ENCODE measurements at regions not wholly inside any gene's neighbourhood (a gene's known extent, or its start where the extent isn't known, plus 50 kb on each side); places are given as distances from the start of the nearest gene placed in this dataset.
"Not testable (repeated sequence)": the region's sequence is repeated elsewhere in the genome, so short reads cannot be mapped to it uniquely, and the experiment has no call there.

GRCh38 chr5:34096033-34096432 lies 53.0 kb upstream of the C1QTNF3 start:
- DNase-seq, result not testable (repeated sequence)

DNA sequence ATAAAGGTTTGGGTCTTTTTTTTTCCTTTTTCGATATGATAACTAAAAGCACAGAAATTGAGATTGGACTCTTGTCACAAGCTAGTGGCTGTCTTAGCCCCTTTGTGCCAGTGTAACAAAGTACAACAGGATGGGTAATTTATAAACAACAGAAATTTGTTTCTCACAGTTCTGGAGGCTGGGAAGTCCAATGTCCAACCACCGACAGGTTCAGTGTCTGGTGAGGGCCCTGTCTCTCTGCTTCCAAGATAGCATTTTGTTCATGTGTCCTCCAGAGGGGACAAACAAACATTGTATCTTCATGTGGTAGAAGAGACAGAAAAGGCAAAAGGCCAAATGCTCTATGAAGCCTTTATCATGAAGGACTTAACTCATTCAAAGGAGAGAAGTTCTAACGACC lies 56.9 kb upstream of the C1QTNF3 start:
- DNase-seq, result not testable (repeated sequence)

- not testable (repeated sequence) for DNase-seq
These were observed 58.6 kb upstream of the C1QTNF3 start for GRCh38 chr5:34101567-34101966.

DNA sequence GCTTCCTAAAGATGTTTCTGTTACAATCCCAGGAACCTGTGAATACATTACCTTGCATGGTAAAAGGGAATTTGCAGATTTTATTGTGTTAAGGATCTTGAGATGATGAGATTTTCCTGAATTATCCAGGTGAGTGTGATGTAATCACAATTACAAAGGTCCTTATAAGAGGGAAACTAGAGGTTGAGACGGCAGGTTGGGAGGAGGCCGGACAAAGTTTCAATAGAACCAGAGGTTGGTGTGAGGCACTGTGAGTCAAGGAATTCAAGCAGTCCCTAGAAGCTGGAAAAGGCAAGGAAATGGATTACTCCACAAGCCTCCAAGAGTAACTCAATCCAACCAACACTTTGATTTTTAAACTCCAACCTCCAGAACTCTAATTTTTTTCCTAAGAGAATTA lies 65.9 kb upstream of the C1QTNF3 start:
- DNase-seq, result not testable (repeated sequence)

DNA sequence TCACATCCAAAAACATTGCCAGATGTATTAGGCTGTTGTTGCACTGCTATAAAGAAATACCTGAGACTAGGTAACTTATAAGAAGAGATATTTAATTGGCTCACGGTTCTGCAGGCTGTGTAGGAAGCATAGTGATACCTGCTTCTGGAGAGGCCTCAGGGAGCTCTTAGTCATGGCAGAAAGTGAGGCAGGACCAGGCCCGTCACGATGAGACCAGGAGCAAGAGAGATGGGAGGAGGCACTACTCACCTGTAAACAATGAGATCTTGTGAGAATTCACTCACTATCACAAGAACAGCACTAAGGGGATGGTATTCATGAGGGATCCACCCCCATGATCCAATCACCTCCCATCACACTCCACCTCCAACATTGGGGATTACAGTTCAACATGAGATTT lies 81.3 kb upstream of the C1QTNF3 start:
- DNase-seq, result not testable (repeated sequence)

- not testable (repeated sequence) for DNase-seq
These were observed 82.3 kb upstream of the C1QTNF3 start for GRCh38 chr5:34125354-34125753.

- not testable (repeated sequence) for DNase-seq
These were observed 83.7 kb upstream of the C1QTNF3 start for GRCh38 chr5:34126741-34127140.

DNA sequence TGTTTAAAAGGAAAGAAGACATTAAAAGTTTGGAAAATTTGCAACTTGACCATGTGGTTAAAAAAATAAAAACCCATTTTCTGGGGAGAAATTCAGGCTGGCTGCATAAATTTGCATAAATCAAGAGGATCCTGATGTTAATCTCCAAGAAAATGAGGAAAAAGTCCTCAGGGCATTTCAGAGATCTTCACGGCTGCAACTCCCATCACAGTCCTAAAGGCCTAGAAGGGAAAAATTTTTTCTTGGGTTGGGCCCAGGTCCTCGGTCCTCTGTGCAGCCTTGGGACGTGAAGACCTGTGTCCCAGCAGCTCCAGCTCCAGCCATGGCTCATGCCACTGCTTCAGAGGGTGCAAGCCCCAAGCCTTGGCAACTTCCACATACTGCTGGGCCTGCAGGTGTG lies 84.8 kb upstream of the C1QTNF3 start:
- not testable (repeated sequence) for DNase-seq

DNA sequence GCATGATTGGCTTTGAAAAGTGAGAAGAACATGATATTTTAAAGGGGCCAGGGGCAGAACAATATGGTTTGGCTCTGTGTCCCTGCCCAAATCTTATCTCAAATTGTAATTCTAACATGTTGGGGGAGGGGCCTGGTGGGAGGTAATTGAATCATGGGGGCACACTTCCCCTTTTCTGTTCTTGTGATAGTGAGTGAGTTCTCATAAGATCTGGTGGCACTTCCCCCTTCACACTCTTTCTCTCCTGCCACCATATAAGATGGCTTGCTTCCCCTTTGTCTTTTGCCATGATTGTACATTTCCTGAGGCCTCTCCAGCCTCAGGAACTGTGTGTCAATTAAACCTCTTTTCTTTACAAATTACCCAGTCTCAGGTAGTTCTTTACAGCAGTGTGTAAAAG lies 85.9 kb upstream of the C1QTNF3 start:
- DNase-seq, result not testable (repeated sequence)

DNA sequence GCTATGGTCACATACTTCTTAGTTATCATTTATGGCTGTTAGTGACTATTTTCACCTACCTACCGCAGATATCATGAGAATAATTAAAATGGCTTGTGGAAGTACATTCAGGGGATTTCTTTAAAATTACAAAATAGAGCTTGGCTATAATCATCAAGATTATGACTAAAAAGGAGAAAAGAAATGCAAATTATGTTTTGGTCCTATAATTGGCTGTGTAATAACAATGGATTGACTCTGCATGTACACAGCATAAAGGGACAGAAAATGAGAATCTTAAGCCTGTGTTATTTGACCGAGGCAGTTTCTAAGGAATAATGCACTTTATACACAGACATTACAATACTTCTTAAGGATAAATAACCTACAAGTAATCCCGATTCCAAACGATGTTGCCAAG lies 112.0 kb upstream of the C1QTNF3 start:
- DNase-seq, result not testable (repeated sequence)

DNA sequence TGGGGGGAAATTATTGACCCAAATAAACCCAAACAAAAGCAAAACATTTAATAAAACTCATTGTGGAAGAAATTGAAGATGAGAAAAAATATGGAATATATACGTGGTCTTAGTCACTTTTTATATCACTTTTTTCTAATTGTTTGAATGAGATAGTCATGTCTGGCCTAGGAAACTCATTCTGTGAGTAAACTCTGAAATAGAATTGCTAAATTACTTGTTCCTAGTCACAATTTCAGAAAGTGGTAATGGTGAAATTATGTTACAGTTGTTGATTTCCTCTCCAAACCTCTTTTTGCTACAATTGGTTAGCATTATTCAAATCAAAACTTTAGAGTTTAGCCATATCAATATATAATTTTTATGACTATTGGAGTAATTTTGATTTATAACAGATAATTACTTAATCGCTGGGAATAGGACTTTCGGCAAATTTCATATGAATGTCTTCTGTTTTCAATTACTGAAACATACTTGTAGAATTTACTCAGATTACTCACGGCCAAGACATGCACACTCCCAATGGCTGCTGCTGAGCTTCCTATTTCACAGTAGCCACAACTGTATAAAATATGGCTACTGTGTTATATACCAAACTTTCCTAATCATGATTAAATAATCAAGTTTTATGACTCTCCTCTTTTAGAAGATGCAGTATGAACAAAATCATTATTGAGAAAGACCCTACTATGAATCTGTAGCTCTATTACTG lies 113.8 kb upstream of the C1QTNF3 start:
- not testable (repeated sequence) for DNase-seq

GRCh38 chr5:34160904-34161303 lies 117.9 kb upstream of the C1QTNF3 start:
- not testable (repeated sequence) for DNase-seq

GRCh38 chr5:34171398-34171797 lies 128.4 kb upstream of the C1QTNF3 start:
- DNase-seq, result not testable (repeated sequence)

DNA sequence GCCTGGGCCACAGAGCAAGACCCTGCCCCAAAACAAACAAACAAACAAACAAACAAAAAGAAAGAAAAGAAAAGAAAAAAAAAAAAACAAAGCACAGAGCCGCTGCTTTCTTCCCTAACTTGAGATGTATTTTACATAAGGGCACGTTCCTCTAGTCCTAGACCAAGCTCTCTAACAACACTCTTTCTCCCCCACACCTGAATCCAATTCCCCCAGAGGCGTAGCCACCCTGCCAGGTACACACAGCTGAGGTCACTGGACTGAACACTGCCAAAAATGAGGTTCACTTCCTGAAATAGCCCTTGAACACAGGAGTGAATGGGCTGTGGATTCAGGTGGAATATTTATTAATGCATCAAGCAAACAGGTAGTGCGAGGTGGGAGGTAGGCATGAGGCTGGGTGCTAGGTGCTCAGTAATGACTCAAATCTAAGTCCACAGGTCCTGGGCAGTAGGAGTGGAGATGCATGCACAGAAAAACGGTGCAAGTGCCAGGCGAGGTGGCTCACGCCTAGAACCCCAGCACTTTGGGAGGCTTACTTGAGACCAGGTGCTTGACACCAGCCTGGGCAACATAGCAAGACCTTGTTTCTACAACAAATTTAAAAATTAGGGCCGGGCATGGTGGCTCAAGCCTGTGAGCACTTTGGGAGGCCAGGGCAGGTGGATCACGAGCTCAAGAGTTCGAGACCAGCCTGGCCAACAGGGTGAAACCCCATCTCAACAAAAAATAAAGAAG lies 136.6 kb upstream of the C1QTNF3 start:
- DNase-seq, result not testable (repeated sequence)

DNA sequence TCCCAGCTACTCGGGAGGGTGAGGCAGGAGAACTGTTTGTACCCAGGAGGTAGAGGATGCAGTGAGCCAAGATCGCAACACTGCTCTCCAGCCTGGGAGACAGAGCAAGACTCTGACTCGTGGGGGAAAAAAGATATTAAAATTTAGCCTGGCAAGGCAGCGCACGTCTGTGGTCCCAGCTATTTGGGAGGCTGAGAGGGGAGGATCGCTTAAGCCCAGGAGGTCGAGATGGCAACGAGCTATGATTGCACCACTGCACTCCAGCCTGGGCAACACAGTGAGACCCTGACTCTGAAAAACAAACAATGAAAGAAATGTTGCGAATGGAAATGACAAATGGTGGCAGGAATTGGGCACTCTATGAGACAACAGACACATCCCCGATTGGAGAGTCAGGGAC lies 137.2 kb upstream of the C1QTNF3 start:
- not testable (repeated sequence) for DNase-seq

DNA sequence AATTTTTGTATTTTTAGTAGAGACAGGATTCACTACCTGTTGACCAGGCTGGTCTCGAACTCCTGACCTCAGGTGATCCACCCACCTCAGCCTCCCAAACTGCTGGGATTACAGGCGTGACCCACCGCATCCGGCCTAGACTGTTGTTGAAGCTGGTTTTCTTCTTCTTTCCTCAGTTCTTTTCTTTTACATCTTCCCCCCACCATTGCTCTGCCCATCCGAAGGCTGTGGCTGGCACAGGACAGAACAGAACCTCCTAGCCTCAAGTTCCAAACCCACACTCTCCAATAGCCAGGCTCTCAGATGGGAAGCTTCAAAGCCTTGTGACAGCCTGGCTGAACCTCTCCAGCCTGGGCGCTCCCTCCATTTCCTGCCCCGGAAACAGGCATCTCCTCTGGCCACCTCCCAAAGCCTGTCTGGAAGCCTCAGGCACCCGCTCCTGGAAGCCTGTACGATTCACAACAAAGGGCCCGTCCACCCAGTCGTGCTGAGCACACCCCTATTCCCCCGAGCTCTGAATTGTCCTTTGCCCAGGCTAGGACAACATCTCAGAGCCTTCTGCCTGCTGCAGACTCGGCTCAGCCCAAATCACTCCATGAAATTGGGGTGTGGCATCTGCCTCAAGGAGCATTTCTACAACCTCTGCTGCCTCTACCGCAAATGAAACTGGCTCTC lies 138.1 kb upstream of the C1QTNF3 start:
- DNase-seq, result not testable (repeated sequence)

GRCh38 chr5:34185005-34185404 lies 142.0 kb upstream of the C1QTNF3 start:
- DNase-seq, result not testable (repeated sequence)

- not testable (repeated sequence) for DNase-seq
These were observed 142.6 kb upstream of the C1QTNF3 start for GRCh38 chr5:34185572-34185971.

DNA sequence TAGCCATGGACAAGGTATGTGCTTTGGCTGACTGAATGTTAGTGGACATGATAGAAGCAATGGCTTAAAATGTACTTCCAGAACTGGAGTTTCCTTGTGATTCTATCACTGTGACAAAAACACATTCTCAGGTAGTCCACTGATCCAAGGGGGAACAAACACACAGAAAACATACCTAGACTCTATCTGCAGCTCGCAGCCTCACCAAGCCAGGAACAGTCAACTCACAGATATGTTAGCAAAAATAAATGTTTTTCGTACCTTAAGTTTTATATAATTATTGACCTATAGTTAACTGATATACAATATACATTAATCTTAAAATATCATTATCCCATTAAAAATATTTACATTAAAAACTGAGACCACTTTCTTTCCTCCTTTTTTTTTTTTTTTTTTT lies 143.1 kb upstream of the C1QTNF3 start:
- not testable (repeated sequence) for DNase-seq

- not testable (repeated sequence) for DNase-seq
These were observed 143.9 kb upstream of the C1QTNF3 start for GRCh38 chr5:34186865-34187264.

DNA sequence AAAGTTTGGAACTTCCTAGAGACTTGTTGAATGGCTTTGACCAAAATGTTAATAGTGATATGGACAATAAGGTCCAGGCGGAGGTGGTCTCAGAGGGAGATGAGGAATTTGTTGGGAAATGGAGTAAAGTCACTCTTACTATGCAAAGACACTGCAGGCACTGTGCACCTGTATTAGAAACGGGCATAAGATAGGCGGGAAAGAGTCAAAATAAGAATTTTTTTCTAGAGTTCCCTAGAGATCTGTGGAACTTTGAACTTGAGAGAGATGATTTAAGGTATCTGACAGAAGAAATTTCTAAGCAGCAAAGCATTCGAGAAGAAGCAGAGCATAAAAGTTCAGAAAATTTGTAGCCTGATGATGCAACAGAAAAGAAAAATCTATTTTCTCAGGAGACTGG lies 144.4 kb upstream of the C1QTNF3 start:
- not testable (repeated sequence) for DNase-seq

- DNase-seq, result not testable (repeated sequence)
These were observed 145.2 kb upstream of the C1QTNF3 start for GRCh38 chr5:34188001-34188822.

All from left kidney (tissue), 1 donor.